GM12878 (cell line): ENCODE measurements at regions not wholly inside any gene's neighbourhood (a gene's known extent, or its start where the extent isn't known, plus 50 kb on each side); places are given as distances from the start of the nearest gene placed in this dataset.

Source experiments
- BCL3 ChIP-seq: IDR thresholded peaks from 2 replicates; pipeline ENCODE4 v1.6.1; 2011; ENCODE audit warnings: borderline replicate concordance, low read depth, mild to moderate bottlenecking, moderate library complexity, low read length; ENCODE audit not compliant: insufficient read depth, poor library complexity, severe bottlenecking
- BCLAF1 ChIP-seq: fragments of 450-650 bp; IDR thresholded peaks from 2 replicates; pipeline ENCODE4 v1.6.1; 2017; ENCODE audit warnings: antibody characterized with exemption, mild to moderate bottlenecking, moderate library complexity
- CHD4 ChIP-seq: fragments of 200-600 bp; sonication (generic); IDR thresholded peaks from 2 replicates; pipeline ENCODE4 v1.6.1; 2016; ENCODE audit warnings: mild to moderate bottlenecking
- DPF2 ChIP-seq: fragments of 450-650 bp; IDR thresholded peaks from 2 replicates; pipeline ENCODE4 v1.6.1; 2017; ENCODE audit warnings: mild to moderate bottlenecking
- EED ChIP-seq: sonication (generic); IDR thresholded peaks from 2 replicates; pipeline ENCODE4 v1.6.1; 2016; ENCODE audit warnings: antibody characterized with exemption, low read depth
- EP300 ChIP-seq, 2 experiments: fragments of 150-350 bp in 1 of 2; IDR thresholded peaks; 2 replicates each; pipeline ENCODE4 v1.6.1; 2011 to 2012; ENCODE audit warnings: low read depth in 2 of 2, low read length in 2 of 2, borderline replicate concordance in 1 of 2, improper control_type of control experiment in 1 of 2, inconsistent platforms in 1 of 2; ENCODE audit not compliant: control insufficient read depth in 1 of 2
- FOS ChIP-seq: IDR thresholded peaks from 3 replicates; pipeline ENCODE4 v1.6.1; 2011; ENCODE audit warnings: borderline replicate concordance; ENCODE audit not compliant: insufficient read length; ENCODE audit errors: extremely low read depth
- IKZF1 ChIP-seq: fragments of 450-650 bp; conservative IDR thresholded peaks from 2 replicates; pipeline ENCODE4 v1.6.1; 2017; ENCODE audit warnings: antibody characterized with exemption, mild to moderate bottlenecking
- KLF5 ChIP-seq: fragments of 450-650 bp; IDR thresholded peaks from 2 replicates; pipeline ENCODE4 v1.6.1; 2014; ENCODE audit warnings: mild to moderate bottlenecking; ENCODE audit not compliant: partially characterized antibody
- MAX ChIP-seq: IDR thresholded peaks from 2 replicates; pipeline ENCODE4 v1.6.1; 2012; ENCODE audit warnings: low read depth, low read length, improper control_type of control experiment
- MYB ChIP-seq: fragments of 150-350 bp; IDR thresholded peaks from 2 replicates; pipeline ENCODE4 v1.6.1; 2014; ENCODE audit warnings: mild to moderate bottlenecking, low read depth, low read length, borderline replicate concordance
- NFYB ChIP-seq: IDR thresholded peaks from 2 replicates; pipeline ENCODE4 v1.6.1; 2011; ENCODE audit warnings: low read depth, mild to moderate bottlenecking, low read length, improper control_type of control experiment, moderate library complexity; ENCODE audit not compliant: insufficient read depth
- NRF1 ChIP-seq: conservative IDR thresholded peaks from 2 replicates; pipeline ENCODE4 v1.6.1; 2011; ENCODE audit warnings: mild to moderate bottlenecking, low read depth, low read length, improper control_type of control experiment
- PKNOX1 ChIP-seq: fragments of 450-650 bp; IDR thresholded peaks from 2 replicates; pipeline ENCODE4 v1.6.1; 2016; ENCODE audit warnings: mild to moderate bottlenecking
- RCOR1 ChIP-seq: conservative IDR thresholded peaks from 2 replicates; pipeline ENCODE4 v1.6.1; 2012; ENCODE audit warnings: low read depth, low read length, improper control_type of control experiment
- RELB ChIP-seq: fragments of 450-650 bp; IDR thresholded peaks from 2 replicates; pipeline ENCODE4 v1.6.1; 2017; ENCODE audit warnings: low read depth, mild to moderate bottlenecking, moderate library complexity
- SKIL ChIP-seq: fragments of 450-650 bp; IDR thresholded peaks from 2 replicates; pipeline ENCODE4 v1.6.1; 2017; ENCODE audit warnings: mild to moderate bottlenecking, low read depth, inconsistent platforms; ENCODE audit not compliant: poor library complexity, severe bottlenecking
- SPI1 ChIP-seq: IDR thresholded peaks from 2 replicates; pipeline ENCODE4 v1.6.1; 2011; ENCODE audit warnings: low read depth, mild to moderate bottlenecking, low read length, moderate library complexity, borderline replicate concordance; ENCODE audit not compliant: insufficient read depth
- WRNIP1 ChIP-seq: IDR thresholded peaks from 2 replicates; pipeline ENCODE4 v1.6.1; 2011; ENCODE audit warnings: low read depth, low read length, improper control_type of control experiment, borderline replicate concordance
- ZNF217 ChIP-seq: fragments of 450-650 bp; IDR thresholded peaks from 2 replicates; pipeline ENCODE4 v1.6.1; 2017; ENCODE audit warnings: antibody characterized with exemption, mild to moderate bottlenecking
- ZNF24 ChIP-seq: fragments of 450-650 bp; IDR thresholded peaks from 2 replicates; pipeline ENCODE4 v1.6.1; 2017; ENCODE audit warnings: antibody characterized with exemption, mild to moderate bottlenecking
- ZNF622 ChIP-seq: fragments of 450-650 bp; IDR thresholded peaks from 2 replicates; pipeline ENCODE4 v1.6.1; 2017; ENCODE audit warnings: mild to moderate bottlenecking, inconsistent platforms

GRCh38 chr9:106309925-106310324, 553.0 kb upstream of the ZNF462 start (continued):
- TF ChIP-seq SKIL (no peak), FOS (no peak), BCL3 (no peak), NFYB (no peak), BCLAF1 (no peak), NRF1 (no peak), CHD4 (no peak), DPF2 (peak; percentile 21; the same call in 1 of the 2 replicates), WRNIP1 (no peak), IKZF1 (peak; percentile 17), SPI1 (no peak), KLF5 (no peak), RCOR1 (no peak), MAX (no peak), EP300 (IDR thresholded peaks at IDR 0.05; ENCODE audit: borderline replicate concordance in 1 of 2, control insufficient read depth in 1 of 2, low read depth in 2 of 2, low read length in 2 of 2) (0 out of 4 replicates have a peak, but pooled peaks of 1 of the 2 experiments have one; percentile 18), MYB (no peak), ZNF217 (peak; percentile 63), ZNF622 (no peak), ZNF24 (0 out of 2 replicates have a peak, but pooled peaks have one; percentile 6), RELB (peak; percentile 32; the same call in 1 of the 2 replicates), PKNOX1 (no peak), EED (no peak)
